ENCODE measurements at regions not wholly inside any gene's neighbourhood (a gene's known extent, or its start where the extent isn't known, plus 50 kb on each side); places are given as distances from the start of the nearest gene placed in this dataset.

DNA sequence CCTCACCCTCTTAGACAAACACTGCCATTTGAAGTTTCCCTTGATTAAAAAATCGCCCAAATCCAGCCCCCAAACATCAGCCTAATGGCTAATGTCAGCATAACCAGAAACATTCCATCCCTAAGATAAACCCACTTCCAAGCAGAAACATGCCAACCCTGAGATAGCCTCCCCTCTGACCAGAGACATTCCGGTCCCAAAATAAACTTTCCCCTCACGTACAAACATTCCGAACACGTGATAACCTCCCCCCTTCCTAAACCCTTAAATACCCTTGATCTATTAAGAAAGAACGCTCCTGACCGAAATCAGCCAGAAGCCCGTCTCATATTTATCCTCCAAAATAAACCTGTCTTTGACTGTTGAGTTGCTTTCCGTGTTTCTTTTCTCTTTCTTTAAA, 237.2 kb downstream of the ASMT start:
- no peak for TF ChIP-seq POLR2A (IDR thresholded peaks at IDR 0.05)
- TF ChIP-seq, protein P1, sequence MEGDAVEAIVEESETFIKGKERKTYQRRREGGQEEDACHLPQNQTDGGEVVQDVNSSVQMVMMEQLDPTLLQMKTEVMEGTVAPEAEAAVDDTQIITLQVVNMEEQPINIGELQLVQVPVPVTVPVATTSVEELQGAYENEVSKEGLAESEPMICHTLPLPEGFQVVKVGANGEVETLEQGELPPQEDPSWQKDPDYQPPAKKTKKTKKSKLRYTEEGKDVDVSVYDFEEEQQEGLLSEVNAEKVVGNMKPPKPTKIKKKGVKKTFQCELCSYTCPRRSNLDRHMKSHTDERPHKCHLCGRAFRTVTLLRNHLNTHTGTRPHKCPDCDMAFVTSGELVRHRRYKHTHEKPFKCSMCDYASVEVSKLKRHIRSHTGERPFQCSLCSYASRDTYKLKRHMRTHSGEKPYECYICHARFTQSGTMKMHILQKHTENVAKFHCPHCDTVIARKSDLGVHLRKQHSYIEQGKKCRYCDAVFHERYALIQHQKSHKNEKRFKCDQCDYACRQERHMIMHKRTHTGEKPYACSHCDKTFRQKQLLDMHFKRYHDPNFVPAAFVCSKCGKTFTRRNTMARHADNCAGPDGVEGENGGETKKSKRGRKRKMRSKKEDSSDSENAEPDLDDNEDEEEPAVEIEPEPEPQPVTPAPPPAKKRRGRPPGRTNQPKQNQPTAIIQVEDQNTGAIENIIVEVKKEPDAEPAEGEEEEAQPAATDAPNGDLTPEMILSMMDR (IDR thresholded peaks at IDR 0.05), result no peak

All from Peyer's patch (tissue), 4 donors.